HG03097 (cell line): ENCODE measurements at regions not wholly inside any gene's neighbourhood (a gene's known extent, or its start where the extent isn't known, plus 50 kb on each side); places are given as distances from the start of the nearest gene placed in this dataset.

Experiments
- ATAC-seq: cut with Tn5 transposase; IDR thresholded peaks from one replicate; pipeline ENCODE4 v1.9.1; 2021; ENCODE audit not compliant: unreplicated experiment, low FRiP score

- ATAC-seq, result no peak
Measured at GRCh38 chr2:195319548-195320412, 337.2 kb upstream of the SLC39A10 start.

GRCh38 chr2:195319112-195319460, 337.9 kb upstream of the SLC39A10 start:
- ATAC-seq, result no peak

DNA sequence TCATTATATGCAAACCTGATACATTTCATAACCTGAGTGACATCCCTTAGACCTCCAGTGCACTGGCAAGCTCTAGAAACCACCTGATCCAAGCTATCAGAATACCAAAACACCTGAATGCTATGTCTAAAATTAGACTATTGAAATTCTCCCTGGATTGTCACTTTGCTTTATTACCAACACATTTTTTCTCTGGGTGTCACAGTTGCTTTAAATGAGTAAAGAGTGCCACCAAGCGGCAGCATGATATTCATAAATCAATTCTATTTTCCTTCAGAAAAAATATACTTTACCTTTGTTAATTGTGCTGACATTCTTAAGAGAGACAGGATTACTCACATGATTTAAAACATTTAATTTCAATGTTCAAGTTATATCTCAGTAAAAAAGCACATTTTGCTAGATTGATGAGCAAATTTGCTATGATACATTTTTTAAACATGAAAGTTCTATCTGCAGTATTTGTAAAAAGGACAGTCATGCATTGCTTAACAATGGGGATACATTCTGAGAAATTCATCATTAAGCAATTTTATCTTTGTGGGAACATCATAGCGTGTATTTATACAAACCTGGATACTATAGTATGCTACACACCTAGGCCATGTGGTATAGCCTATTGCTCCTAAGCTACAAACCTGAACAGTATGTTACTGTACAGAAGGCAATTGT, 338.4 kb upstream of the SLC39A10 start:
- ATAC-seq, result no peak

DNA sequence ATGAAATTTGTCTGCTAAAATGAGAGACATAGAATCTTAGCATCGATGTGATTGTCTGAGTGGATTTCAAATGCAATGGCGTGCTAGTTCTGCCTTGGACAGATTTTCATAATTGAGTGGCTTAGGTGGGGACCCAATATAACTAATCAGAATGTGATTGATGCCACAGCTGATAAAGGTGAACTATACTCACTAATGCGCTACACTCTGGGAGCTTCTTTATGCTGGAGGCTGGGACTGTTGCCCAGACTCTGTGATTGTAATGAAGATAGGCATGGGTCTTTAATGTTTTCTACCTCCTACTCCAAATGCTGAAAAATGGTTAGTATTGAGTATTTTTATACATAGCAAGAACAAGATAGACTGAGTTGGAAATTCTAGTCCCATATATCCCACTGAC, 339.5 kb upstream of the SLC39A10 start:
- ATAC-seq, result no peak

DNA sequence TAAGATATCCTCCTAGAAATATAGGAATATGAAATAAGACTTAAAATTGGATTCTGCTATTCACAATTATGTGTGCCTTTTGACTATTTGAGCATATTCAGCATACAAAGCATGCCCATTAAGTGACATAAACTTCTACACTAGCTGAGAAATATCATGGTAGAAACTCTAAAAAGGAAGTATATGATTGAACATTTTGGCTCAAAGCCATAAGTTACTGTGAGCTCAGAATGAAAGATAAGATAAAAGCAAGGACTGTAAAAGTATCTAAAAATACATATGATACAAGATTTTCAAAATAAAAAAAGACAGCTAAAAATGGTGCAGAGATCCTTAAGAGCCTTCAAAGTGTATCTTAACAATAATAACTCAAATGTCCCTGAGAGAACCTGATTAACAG, 340.5 kb upstream of the SLC39A10 start:
- ATAC-seq, result no peak

DNA sequence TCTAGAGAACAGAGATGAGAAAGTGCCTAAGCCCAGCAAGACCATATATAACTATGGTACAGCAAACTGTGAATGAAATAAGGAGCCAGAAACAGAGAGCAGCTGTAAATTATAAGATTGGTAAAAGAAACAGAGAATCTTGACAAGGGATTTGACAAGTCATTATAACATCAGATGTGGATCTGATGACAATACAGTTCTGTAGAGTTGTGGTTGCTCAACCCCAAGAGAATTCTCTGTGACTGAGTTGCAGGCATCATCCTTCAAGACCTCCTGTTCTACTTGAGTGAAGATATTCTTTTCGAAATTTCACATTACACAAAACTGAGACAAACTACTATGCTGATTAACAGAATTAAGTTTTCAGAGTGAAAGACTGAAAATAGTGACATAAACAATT, 343.1 kb upstream of the SLC39A10 start:
- peak; percentile 78 for ATAC-seq

DNA sequence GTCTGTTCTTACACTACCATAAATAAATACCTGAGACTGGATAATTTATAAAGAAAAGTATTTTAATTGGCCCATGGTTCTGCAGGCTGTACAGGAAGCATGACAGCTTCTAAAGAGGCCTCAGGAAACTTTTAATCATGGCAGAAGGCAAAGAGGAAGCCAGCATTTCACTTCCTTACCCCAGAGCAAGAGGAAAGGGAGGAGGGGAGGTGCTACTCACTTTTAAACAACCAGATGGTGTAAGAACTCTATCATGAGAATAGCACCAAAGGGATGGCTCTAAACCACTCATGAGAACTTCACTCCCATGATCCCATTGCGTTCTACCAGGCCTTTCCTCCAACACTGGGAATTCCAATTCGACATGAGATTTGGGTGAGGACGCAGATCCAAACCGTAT, 344.4 kb upstream of the SLC39A10 start:
- ATAC-seq, result no peak

GRCh38 chr2:195308163-195308562, 348.9 kb upstream of the SLC39A10 start:
- no peak for ATAC-seq

DNA sequence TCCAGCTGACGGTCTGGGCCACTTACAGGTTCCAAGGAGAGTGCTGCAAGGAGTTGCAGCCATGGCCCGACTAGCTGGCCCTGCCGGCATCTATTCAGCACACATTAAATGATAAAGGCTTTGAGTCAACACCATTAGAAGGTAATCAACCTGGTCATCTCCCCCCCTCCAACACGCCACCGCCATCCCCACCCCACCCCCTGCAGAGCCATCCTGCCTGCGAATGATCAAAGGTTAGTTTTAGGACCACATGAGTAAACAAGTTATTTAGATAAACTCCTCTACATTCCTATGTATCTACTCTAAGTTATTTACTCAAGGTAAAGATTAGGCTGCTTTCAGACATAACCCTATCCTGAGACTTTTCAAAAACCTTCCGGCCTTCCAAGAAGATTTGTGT, 349.3 kb upstream of the SLC39A10 start:
- ATAC-seq, result no peak

DNA sequence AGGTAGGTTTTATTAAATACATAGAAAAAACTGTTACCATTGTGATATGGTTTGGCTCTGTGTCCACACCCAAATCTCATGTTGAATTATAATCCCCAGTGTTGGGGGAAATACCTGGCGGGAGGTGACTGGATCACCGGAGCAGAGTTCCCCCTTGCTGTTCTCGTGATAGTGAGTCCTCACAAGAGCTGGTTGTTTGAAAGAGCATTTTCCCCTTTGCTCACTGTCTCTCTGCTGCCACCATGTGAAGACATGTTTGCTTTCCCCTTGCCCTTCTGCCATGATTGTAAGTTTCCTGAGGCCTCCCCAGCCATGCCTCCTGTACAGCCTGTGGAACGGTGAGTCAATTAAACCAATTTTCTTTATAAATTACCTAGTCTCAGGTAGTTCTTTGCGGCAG, 352.7 kb upstream of the SLC39A10 start:
- ATAC-seq, result no peak

GRCh38 chr2:195300631-195301030, 356.4 kb upstream of the SLC39A10 start:
- no peak for ATAC-seq

GRCh38 chr2:195299600-195299999, 357.4 kb upstream of the SLC39A10 start:
- no peak for ATAC-seq

DNA sequence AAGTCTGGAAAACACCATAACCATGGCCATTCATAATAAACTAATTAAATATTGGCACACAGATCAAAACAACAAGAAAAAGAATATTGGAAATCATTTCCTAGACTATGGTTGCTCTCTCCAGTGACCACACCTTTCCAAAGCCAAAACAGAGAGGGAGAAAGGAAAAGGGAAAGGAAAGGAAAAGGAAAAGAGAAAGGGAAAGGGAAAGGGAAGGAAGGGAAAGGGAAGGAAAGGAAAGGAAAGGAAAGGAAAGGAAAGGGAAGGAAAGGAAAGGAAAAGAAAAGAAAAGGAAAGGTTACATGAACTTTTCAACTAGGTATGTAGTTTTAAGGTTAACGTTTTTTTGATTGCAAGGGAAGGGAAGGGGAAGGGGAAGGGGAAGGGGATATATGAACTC, 360.5 kb upstream of the SLC39A10 start:
- ATAC-seq, result no peak

DNA sequence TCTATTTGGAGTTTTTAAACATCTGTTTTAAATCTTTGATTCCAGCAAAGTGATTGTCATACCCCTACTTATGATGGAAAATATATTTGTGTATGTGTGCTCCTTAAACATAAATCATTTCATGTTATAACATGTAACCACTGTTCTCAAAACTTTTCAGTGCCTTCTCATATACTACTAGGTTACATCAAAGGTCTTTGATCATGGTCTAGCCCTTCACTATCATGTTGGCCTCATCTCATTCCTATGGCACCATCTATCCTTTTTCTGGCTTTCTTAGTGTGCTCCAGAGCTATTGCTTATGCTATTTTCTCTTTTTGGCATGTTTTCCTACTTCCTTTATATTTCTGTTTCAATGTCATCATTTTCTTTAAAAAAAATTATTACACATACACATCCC, 367.9 kb upstream of the SLC39A10 start:
- no peak for ATAC-seq

- ATAC-seq, result no peak
Measured at GRCh38 chr2:195279840-195280427, 377.1 kb upstream of the SLC39A10 start.

GRCh38 chr2:195270466-195271039, 386.5 kb upstream of the SLC39A10 start:
- ATAC-seq, result no peak

GRCh38 chr2:195269220-195269619, 387.8 kb upstream of the SLC39A10 start:
- ATAC-seq, result no peak

DNA sequence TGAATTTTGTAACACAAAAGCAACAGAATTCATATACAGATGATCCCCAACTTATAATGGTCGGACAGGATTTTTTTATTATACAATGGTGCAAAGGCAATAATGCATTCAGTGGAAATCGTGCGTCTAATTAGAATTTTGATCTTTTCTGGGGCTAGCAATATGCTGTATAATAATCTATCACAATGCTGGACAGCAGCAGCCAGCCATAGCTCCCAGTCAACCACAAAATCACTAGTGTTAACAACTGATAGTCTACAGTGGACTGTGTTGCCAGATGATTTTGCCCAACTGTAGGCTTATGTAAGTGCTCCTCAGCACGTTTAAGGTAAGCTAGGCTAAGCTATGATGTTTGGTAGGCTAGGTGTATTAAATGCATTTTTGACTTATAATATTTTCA, 399.0 kb upstream of the SLC39A10 start:
- no peak for ATAC-seq

GRCh38 chr2:195252018-195252417, 405.0 kb upstream of the SLC39A10 start:
- ATAC-seq, result no peak

DNA sequence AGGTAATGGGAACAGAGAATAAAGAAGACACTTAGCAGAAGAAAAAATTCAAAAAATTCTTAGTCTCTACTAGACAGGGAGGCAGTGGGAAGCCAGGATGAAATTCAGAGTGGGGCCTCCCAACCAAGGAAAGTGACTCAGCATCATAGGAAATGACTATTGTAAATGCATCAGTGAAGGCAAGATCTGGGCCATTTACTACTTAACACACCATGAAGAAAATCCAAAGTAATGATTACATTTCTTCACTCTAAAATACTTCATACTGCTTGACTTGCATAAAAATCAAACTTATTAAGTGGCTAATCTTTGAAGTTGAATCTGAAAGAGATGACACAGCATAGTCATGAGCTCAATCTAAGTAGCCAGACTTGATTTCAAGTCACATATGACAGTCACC, 405.8 kb upstream of the SLC39A10 start:
- ATAC-seq, result no peak

DNA sequence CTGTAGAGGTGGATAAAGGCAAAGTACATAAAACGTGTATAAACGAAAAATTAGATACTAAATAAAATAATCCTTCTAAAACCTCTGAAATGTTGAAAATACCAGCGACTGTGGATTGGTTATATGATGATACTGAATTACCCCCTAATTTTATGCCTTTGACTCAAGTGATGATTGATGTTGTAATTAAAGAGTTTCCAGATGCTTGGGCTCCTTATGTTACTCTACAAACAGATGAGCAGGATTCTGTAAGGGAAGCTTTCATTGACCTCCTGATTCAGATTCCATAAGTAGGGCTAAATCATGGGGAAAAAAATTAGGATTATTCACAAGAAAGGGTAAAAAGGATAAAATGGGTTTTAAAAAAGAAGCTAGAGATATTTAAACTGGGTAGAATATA, 418.2 kb upstream of the SLC39A10 start:
- ATAC-seq, result no peak

- no peak for ATAC-seq
Measured at GRCh38 chr2:195238379-195238778, 418.6 kb upstream of the SLC39A10 start.
